IMR-90 (cell line): ENCODE measurements at regions not wholly inside any gene's neighbourhood (a gene's known extent, or its start where the extent isn't known, plus 50 kb on each side); places are given as distances from the start of the nearest gene placed in this dataset.

ENCODE experiments used
- ATAC-seq: fragments of 200-7000 bp; cut with Tn5 transposase; 2 replicates; pipeline ENCODE4 v1.9.1; 2020; ENCODE audit warnings: low read depth, mild to moderate bottlenecking, moderate library complexity
- BruUV-seq: library from RNA; stranded (reverse); fragments of 400-500 nt; replicated peaks from 2 replicates; lab custom pipeline; 2021; lab: Mats Ljungman, UMichigan
- CTCF ChIA-PET: fragments of 300-600 bp; formaldehyde crosslinking; extraction: SDS; loops from one replicate; lab custom pipeline; 2021; ENCODE audit warnings: antibody characterized with exemption; lab: Yijun Ruan, JAX
- POLR2A ChIA-PET: fragments of 300-600 bp; sonication (Branson Sonifier 250); formaldehyde crosslinking; loops from one replicate; lab custom pipeline; 2022; ENCODE audit warnings: antibody characterized with exemption; ENCODE audit not compliant: unreplicated experiment; lab: Charles Lee
- DNase-seq: peaks from one replicate; pipeline ENCODE4 v3.0.0; 2013
- H2AFZ ChIP-seq: replicated peaks from 2 replicates; pipeline ENCODE3; 2013; ENCODE audit warnings: low read length, mild to moderate bottlenecking; ENCODE audit not compliant: poor library complexity
- H2AK5ac ChIP-seq: 2 replicates; pipeline ENCODE4 v1.6.1; 2013; ENCODE audit warnings: low read depth, low read length, inconsistent platforms
- H2AK9ac ChIP-seq: replicated peaks from 2 replicates; pipeline ENCODE3; 2013; ENCODE audit warnings: mild to moderate bottlenecking, low read depth, low read length, moderate library complexity; ENCODE audit not compliant: poor library complexity
- H2BK120ac ChIP-seq: 2 replicates; pipeline ENCODE4 v1.6.1; 2013; ENCODE audit warnings: low read depth, low read length, inconsistent platforms
- H2BK15ac ChIP-seq: 3 replicates; pipeline ENCODE4 v1.6.1; 2013; ENCODE audit warnings: low read depth, low read length, inconsistent platforms
- H2BK20ac ChIP-seq: 2 replicates; pipeline ENCODE4 v1.6.1; 2013; ENCODE audit warnings: low read depth, mild to moderate bottlenecking, inconsistent platforms, low read length, moderate library complexity
- H2BK5ac ChIP-seq: 2 replicates; pipeline ENCODE4 v1.6.1; 2013; ENCODE audit warnings: mild to moderate bottlenecking, low read depth, low read length, inconsistent platforms; ENCODE audit not compliant: poor library complexity, severe bottlenecking
- H3K14ac ChIP-seq: replicated peaks from 2 replicates; pipeline ENCODE4 v1.6.1; 2013; ENCODE audit warnings: low read depth, low read length, inconsistent platforms
- H3K18ac ChIP-seq: 2 replicates; pipeline ENCODE4 v1.6.1; 2013; ENCODE audit warnings: low read depth, low read length, control low read depth
- H3K23ac ChIP-seq: 2 replicates; pipeline ENCODE4 v1.6.1; 2013; ENCODE audit warnings: low read depth, low read length, inconsistent platforms
- H3K27ac ChIP-seq: 2 replicates; pipeline ENCODE4 v1.5.1; 2013; ENCODE audit warnings: mild to moderate bottlenecking, control low read depth, low read length; ENCODE audit not compliant: insufficient read depth
- H3K27me3 ChIP-seq: 2 replicates; pipeline ENCODE4 v1.6.1; 2013; ENCODE audit warnings: low read length; ENCODE audit not compliant: control insufficient read depth, insufficient read depth
- H3K36me3 ChIP-seq: 2 replicates; pipeline ENCODE4 v1.6.1; 2013; ENCODE audit warnings: low read length, mixed read lengths; ENCODE audit not compliant: control insufficient read depth, insufficient read depth
- H3K4ac ChIP-seq: 2 replicates; pipeline ENCODE4 v1.6.1; 2013; ENCODE audit warnings: low read depth, low read length, inconsistent platforms
- H3K4me1 ChIP-seq: 2 replicates; pipeline ENCODE4 v1.6.1; 2013; ENCODE audit warnings: low read length, mixed read lengths; ENCODE audit not compliant: control insufficient read depth, insufficient read depth
- H3K4me2 ChIP-seq: 2 replicates; pipeline ENCODE4 v1.6.1; 2013; ENCODE audit warnings: low read depth, mild to moderate bottlenecking, control low read depth, low read length, moderate library complexity
- H3K4me3 ChIP-seq: 2 replicates; pipeline ENCODE4 v1.5.1; 2013; ENCODE audit warnings: low read depth, mild to moderate bottlenecking, control low read depth, low read length, moderate library complexity; ENCODE audit not compliant: insufficient read depth
- H3K56ac ChIP-seq: 2 replicates; pipeline ENCODE4 v1.6.1; 2013; ENCODE audit warnings: low read length, inconsistent platforms; ENCODE audit not compliant: insufficient read depth; ENCODE audit errors: extremely low read depth
- H3K79me1 ChIP-seq, 2 experiments: 2 replicates each; pipeline ENCODE4 v1.6.1; 2013; ENCODE audit warnings: low read length in 2 of 2, inconsistent platforms in 1 of 2, low read depth in 1 of 2
- H3K9ac ChIP-seq: 2 replicates; pipeline ENCODE4 v1.6.1; 2013; ENCODE audit warnings: low read depth, low read length, control low read depth
- H3K9me1 ChIP-seq: 2 replicates; pipeline ENCODE4 v1.6.1; 2013; ENCODE audit warnings: low read length, inconsistent platforms; ENCODE audit not compliant: insufficient read depth
- H3K9me3 ChIP-seq: 2 replicates; pipeline ENCODE4 v1.6.1; 2013; ENCODE audit warnings: low read length; ENCODE audit not compliant: control insufficient read depth, insufficient read depth
- H4K20me1 ChIP-seq: 2 replicates; pipeline ENCODE4 v1.6.1; 2013; ENCODE audit warnings: low read length, inconsistent platforms; ENCODE audit not compliant: insufficient read depth
- H4K5ac ChIP-seq: 2 replicates; pipeline ENCODE4 v1.6.1; 2013; ENCODE audit warnings: mild to moderate bottlenecking, low read depth, low read length, control low read depth
- H4K8ac ChIP-seq, 2 experiments: 2 replicates each; pipeline ENCODE4 v1.6.1; 2013; ENCODE audit warnings: low read depth in 2 of 2, low read length in 2 of 2, control low read depth in 1 of 2, inconsistent platforms in 1 of 2
- H4K91ac ChIP-seq: 2 replicates; pipeline ENCODE4 v1.6.1; 2013; ENCODE audit warnings: low read depth, low read length, inconsistent platforms; ENCODE audit not compliant: insufficient read depth
- BHLHE40 ChIP-seq: fragments of 150-350 bp; IDR thresholded peaks from 2 replicates; pipeline ENCODE4 v1.6.1; 2016; ENCODE audit warnings: mild to moderate bottlenecking, low read depth, low read length
- CHD1 ChIP-seq: IDR thresholded peaks from 2 replicates; pipeline ENCODE4 v1.6.1; 2012; ENCODE audit warnings: low read depth, low read length, improper control_type of control experiment
- FOS ChIP-seq: fragments of 150-350 bp; IDR thresholded peaks from 2 replicates; pipeline ENCODE4 v1.6.1; 2016; ENCODE audit warnings: low read depth, low read length
- MAFK ChIP-seq: IDR thresholded peaks from 2 replicates; pipeline ENCODE4 v1.6.1; 2012; ENCODE audit warnings: low read depth, low read length, improper control_type of control experiment
- MAZ ChIP-seq: IDR thresholded peaks from 2 replicates; pipeline ENCODE4 v1.6.1; 2012; ENCODE audit warnings: low read depth, mild to moderate bottlenecking, low read length, improper control_type of control experiment, moderate library complexity, borderline replicate concordance
- MXI1 ChIP-seq: IDR thresholded peaks from 2 replicates; pipeline ENCODE4 v1.6.1; 2012; ENCODE audit warnings: low read depth, mild to moderate bottlenecking, low read length, moderate library complexity, borderline replicate concordance
- NFE2L2 ChIP-seq: fragments of 150-350 bp; IDR thresholded peaks from 2 replicates; pipeline ENCODE4 v1.6.1; 2016; ENCODE audit warnings: low read depth, mild to moderate bottlenecking, low read length
- RAD21 ChIP-seq: IDR thresholded peaks from 2 replicates; pipeline ENCODE4 v1.6.1; 2012; ENCODE audit warnings: low read length, improper control_type of control experiment
- RFX5 ChIP-seq: IDR thresholded peaks from 2 replicates; pipeline ENCODE4 v1.8.0; 2012; ENCODE audit warnings: low read depth, mild to moderate bottlenecking, low read length, moderate library complexity
- SMC3 ChIP-seq: fragments of 150-350 bp; IDR thresholded peaks from 2 replicates; pipeline ENCODE4 v1.6.1; 2016; ENCODE audit warnings: low read depth, mild to moderate bottlenecking, antibody characterized with exemption, low read length, moderate library complexity
- USF2 ChIP-seq: fragments of 150-350 bp; IDR thresholded peaks from 2 replicates; pipeline ENCODE4 v1.6.1; 2017; ENCODE audit warnings: mild to moderate bottlenecking, antibody characterized with exemption, low read length, low read depth
- WGBS, 2 experiments: methylation state at CpG; one replicate each; pipeline versions ENCODE4 v1.1.5 to v1.1.7; 2013; ENCODE audit warnings: missing lambda C conversion rate in 2 of 2; ENCODE audit not compliant: insufficient read length in 1 of 2; ENCODE audit errors: extremely low coverage in 2 of 2; 5-methylcytosine and 5-hydroxymethylcytosine counted together
- dilution Hi-C: fragments of 300-500 bp; cut with HindIII; formaldehyde crosslinking; loops from one replicate; pipeline ENCODE4 v1.14.3; 2018; ENCODE audit warnings: low sequenced_read_pairs; ENCODE audit not compliant: unreplicated experiment
- in situ Hi-C: fragments of 300-500 bp; cut with MboI; formaldehyde crosslinking; loops from 3 replicates; pipeline ENCODE4 v1.14.3; 2019; ENCODE audit warnings: low sequenced_read_pairs, inconsistent platforms, mixed read lengths
- intact Hi-C: fragments of 100-400 bp; cut with micrococcal nuclease; formaldehyde crosslinking; loops from 2 replicates; pipeline ENCODE4 v1.10.0; 2022
- TF ChIP-seq, protein P1 (sequence below): conservative IDR thresholded peaks from 2 replicates; pipeline ENCODE4 v1.5.1; 2012; ENCODE audit warnings: mild to moderate bottlenecking, low read depth, low read length, improper control_type of control experiment

DNA sequence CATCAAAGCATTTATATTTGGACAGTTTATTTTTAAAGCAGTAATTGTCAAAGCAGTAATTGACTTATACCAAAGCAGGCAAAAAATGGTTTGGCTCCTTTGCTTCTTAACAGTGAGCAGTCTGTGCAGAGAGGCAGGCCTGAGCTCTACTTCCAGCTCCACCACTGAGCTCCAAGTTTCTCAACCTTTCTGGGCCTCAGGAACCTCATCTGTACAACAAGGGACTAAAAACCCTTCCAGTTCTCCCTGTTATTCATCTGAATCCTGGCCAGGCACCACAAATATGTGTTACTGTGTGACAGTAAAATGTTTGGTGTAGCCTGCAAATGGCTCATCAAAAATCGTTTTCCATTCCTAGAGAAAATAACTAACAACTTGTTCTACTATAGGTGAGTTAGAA lies 88.7 kb upstream of the TTC29 start:
- Histone ChIP-seq H3K9ac (no peak overlapping the region), H3K36me3 (no peaks in the 10 kb centered on the region), H4K8ac (no peak overlapping the region), H3K4me1 (no peaks in the 10 kb centered on the region), H3K9me1 (no peaks in the 10 kb centered on the region), H3K14ac (no peak overlapping the region), H2BK15ac (no peak overlapping the region), H4K91ac (no peak overlapping the region), H2AK9ac (no peak overlapping the region), H4K5ac (no peak overlapping the region), H3K18ac (no peak overlapping the region), H3K9me3 (no peaks in the 10 kb centered on the region), H3K27me3 (peaks cover 21% of the 10 kb centered on the region), H2AK5ac (no peak overlapping the region), H2BK5ac (no peak overlapping the region), H3K27ac (no peak overlapping the region), H2AFZ (no peak overlapping the region), H3K4me3 (no peak overlapping the region), H2BK120ac (no peak overlapping the region), H3K4me2 (no peak overlapping the region), H3K56ac (no peak overlapping the region), H2BK20ac (no peak overlapping the region), H4K20me1 (no peaks in the 10 kb centered on the region), H3K4ac (no peak overlapping the region), H3K79me1 (no peaks in the 10 kb centered on the region), H3K23ac (no peak overlapping the region)
- in situ Hi-C loops (no loop called here), dilution Hi-C loops (no loop called here), intact Hi-C loops (no loop called here)
- ChIA-PET CTCF (no interaction called here), POLR2A (no interaction called here)
- WGBS, 2 experiments = no CpG with 5 or more reads among the region's 1 CpG
- no TSS peak for BruUV-seq
- no peak for ATAC-seq
- no peak for TF ChIP-seq CHD1
- TF ChIP-seq USF2 = no peak
- no peak for TF ChIP-seq BHLHE40
- TF ChIP-seq SMC3 = no peak
- no peak for TF ChIP-seq MAZ
- TF ChIP-seq NFE2L2 = no peak
- no peak for TF ChIP-seq MAFK
- TF ChIP-seq, protein P1, sequence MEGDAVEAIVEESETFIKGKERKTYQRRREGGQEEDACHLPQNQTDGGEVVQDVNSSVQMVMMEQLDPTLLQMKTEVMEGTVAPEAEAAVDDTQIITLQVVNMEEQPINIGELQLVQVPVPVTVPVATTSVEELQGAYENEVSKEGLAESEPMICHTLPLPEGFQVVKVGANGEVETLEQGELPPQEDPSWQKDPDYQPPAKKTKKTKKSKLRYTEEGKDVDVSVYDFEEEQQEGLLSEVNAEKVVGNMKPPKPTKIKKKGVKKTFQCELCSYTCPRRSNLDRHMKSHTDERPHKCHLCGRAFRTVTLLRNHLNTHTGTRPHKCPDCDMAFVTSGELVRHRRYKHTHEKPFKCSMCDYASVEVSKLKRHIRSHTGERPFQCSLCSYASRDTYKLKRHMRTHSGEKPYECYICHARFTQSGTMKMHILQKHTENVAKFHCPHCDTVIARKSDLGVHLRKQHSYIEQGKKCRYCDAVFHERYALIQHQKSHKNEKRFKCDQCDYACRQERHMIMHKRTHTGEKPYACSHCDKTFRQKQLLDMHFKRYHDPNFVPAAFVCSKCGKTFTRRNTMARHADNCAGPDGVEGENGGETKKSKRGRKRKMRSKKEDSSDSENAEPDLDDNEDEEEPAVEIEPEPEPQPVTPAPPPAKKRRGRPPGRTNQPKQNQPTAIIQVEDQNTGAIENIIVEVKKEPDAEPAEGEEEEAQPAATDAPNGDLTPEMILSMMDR = no peak
- no peak for TF ChIP-seq RAD21
- TF ChIP-seq RFX5 = no peak
- TF ChIP-seq FOS = no peak
- no peak for TF ChIP-seq MXI1
- DNase-seq = peak; percentile 7
